Fibroblast of gingiva (primary cell): ENCODE measurements at regions not wholly inside any gene's neighbourhood (a gene's known extent, or its start where the extent isn't known, plus 50 kb on each side); places are given as distances from the start of the nearest gene placed in this dataset.

ENCODE experiments used
- DNase-seq: peaks from one replicate; pipeline ENCODE4 v3.0.0-alpha.2; 2011; ENCODE audit warnings: low read depth

DNA sequence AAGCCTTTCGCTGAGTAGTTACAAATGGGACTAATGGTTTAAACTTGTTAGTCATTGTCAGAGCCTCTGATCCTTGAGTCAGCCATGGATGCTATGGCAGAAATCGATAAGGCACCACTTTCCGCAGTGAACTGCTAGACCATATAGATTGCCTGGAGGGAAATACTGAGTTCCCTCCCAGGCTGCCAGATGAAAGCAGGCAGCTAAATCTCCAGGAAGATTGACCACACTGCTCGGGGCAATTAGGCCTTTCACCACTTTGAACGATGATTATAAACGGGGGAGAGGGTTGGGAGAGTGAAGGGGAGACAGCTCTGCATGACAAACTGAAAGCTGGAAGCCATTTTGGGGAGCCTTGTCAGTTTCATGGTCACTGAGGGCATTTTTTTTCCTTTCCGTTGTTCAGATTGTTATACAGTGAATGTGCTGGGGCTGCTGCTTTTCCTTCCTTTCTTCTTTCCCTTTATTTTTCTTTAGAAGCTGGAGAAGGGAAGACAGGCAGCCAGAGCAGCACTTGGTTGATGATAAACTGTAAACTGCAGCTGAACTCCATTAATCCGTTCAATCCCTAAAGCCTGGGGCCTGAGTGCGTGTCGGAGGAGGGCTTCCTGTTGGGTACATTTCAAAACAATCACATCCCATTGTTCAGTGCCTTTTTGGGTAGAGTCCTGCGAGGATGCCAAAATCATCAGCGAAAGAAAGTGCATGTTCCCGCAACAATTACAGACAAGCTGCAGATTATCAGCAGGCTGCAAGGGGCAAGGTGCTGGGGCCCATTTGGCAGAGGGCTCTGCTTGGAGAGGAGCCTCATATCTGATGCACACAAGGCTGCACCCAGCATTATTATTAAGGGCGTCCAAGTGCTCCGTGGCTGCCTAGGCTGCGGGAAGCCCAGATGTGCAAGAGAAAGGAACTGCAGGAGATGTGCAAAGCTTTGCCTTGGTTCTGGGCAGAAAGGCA lies 308.4 kb downstream of the PSAT1 start:
- DNase-seq, result peak; percentile 4

DNA sequence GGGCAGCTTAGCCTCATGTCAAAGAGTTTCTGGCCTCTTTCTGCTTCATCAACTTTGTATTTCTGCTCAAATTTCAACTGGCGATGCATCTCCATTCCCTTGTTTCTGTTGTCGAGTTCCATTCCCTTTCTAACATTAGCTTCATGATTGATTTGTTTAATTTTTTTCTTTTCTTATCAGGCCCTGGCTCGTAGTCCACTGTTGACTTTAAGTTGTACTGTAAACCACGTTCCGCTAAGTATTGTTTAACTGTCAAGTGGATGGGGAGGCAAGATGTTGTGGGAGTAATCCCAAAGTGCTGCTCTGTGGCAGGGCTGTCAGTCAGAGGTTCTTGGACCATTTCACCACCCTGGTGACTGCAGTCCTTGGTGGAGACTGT lies 309.1 kb downstream of the PSAT1 start:
- DNase-seq, result no peak

DNA sequence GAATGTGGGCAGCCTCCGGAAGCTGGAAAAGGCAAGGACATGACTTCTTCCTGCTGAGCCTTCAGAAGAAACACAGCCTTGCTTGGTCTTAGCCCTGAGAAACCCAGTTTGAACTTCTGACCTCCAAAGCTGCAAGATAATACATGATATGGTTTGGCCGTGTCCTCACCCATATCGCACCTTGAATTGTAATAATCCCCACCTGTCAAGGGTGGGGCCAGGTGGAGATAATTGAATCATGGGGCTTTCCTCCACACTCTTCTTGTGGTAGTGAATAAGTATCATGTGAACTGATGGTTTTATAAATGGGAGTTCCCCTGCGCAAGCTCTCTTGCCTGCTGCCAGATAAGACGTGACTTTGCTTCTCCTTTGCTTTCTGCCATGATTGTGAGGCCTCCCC lies 310.9 kb downstream of the PSAT1 start:
- no peak for DNase-seq

DNA sequence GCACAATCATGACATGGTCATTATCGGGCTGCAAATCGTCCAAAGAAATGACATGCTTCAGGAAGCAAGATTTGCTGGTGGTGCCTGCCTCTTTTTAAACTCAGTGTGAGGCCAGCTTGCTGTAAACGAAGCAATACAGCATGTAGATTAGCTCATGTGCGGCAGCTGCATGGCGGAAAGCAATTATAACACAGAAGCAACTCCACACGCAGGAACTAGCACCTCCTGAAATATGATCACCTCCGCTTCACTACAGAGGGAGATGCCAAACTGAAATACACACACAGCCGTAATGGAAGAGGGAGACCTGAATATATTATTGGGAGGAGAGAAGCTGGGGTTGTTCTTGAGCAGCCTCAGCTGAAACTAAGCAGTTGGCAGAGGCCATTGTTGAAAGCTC lies 312.5 kb downstream of the PSAT1 start:
- no peak for DNase-seq

GRCh38 chr9:78612091-78612490 lies 315.2 kb downstream of the PSAT1 start:
- peak; percentile 11 for DNase-seq

- DNase-seq, result no peak
Observed at GRCh38 chr9:78613006-78613405, 316.1 kb downstream of the PSAT1 start.

DNA sequence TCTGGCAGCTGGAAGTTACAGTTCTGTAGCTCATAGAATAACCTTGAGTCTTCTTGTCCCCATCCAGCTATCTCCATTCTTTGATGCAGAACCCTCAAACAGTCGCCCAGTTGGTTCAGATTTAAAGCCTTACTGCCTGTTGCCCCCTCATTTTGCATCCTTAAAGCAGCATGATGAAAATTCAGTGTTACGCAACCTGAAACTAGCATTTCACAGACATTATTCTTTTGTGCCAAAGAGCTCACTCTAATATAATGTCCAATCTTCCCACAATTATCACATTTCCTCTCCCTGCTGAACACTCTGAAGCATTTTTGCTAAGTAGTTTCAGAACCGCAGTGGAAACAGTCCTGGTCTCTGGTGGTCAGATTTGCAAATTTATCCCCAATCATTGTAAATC lies 318.0 kb downstream of the PSAT1 start:
- DNase-seq, result peak; percentile 36

DNA sequence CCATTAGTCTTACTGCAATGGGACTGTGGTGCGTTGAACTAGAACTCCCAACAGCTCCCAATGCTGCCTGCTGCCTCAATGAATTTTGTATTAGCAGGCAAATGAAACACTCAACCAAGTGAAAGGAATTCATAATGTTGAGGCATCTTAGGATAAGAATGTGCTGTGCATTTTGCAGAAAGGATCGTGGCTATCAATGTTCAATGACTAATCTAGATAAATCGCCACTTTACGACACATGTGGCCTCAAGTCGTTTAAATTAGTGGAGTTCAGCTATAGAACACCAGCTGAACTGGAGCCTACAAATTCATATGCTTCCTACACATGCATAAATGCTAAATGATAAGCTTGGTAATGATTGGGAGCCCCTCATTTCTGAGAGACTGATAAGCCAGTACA lies 318.4 kb downstream of the PSAT1 start:
- no peak for DNase-seq

DNA sequence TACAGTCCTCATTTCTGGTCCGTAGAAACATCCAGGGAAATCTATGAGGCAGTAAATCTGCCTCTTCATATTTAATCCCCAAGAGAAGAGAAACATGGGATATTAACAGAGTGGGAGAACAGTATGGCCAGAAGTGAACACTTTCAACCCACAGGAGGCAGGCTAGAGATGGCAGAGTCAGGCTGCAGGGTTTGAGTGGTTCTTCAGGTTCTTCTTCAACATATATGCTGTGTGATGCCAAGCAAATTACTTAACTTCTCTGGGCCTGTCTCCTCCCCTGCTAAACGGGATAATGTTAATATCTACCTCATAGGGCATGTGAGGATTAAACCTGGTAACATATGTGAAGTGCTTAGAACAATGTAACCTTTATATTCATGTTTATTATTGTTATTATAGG lies 321.8 kb downstream of the PSAT1 start:
- DNase-seq, result no peak

GRCh38 chr9:78620303-78620702 lies 323.4 kb downstream of the PSAT1 start:
- DNase-seq, result no peak

DNA sequence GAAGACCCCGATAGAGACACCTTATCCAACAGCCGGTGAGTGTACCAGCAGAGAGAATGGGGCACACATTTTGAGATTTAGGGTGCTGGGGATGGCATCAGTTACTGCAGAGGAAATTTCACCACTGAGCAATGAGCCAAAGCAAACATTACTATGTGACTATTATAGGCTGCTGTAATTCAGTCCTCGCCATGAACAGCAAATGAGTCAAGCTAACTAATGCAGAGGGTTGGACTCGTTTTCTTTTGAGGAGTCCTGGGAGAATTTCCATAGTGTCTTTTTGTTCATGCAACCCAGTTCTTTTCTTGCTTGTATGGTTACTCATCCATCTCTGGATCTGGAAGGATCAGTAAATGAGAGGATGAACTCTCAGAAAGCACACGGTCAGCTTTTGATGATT lies 323.8 kb downstream of the PSAT1 start:
- DNase-seq, result peak; percentile 74

GRCh38 chr9:78622126-78622525 lies 325.2 kb downstream of the PSAT1 start:
- DNase-seq, result no peak

DNA sequence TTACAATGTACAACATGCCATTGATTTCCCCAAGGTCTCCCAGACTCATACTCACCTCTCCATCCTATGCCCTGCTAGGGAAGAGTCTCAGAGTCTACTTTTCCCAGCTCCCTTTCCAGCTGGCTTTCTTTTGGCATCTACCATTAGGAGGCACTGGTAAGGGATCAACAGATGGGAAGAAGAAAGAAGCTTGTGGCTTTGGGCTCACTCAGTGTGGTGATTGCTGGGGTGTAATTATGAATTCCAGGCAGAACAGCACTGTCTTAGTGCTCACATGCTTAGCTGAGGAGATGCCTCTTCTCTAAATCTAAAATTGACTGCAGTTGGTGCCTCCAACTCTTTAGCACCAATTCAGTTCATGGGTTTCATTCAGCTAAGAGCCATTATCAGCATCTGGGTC lies 330.0 kb downstream of the PSAT1 start:
- no peak for DNase-seq

- DNase-seq, result no peak
Observed at GRCh38 chr9:78630966-78631365, 334.0 kb downstream of the PSAT1 start.

GRCh38 chr9:78640728-78641127 lies 343.8 kb downstream of the PSAT1 start:
- no peak for DNase-seq

DNA sequence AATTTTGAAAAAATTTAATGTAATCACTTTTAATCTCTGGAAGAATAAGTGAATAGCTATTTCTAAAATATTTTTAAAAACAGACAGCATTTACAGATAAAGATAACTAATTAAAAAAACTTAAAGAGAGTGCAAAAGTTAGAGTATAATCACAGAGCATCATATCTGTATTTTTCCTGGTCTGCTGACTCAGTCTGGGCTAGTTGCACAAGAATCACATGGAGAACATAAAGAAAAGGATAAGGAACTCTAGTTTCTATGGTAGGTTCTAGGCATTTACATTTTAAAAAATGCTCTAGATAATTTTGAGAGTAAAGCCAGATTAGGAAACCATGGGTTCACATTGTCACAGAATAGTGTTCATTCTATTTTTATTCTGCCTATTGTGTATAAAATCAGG lies 347.4 kb downstream of the PSAT1 start:
- no peak for DNase-seq

GRCh38 chr9:78654324-78654723 lies 357.4 kb downstream of the PSAT1 start:
- DNase-seq, result no peak

GRCh38 chr9:78663369-78663768 lies 366.4 kb downstream of the PSAT1 start:
- no peak for DNase-seq

GRCh38 chr9:78664370-78664769 lies 367.4 kb downstream of the PSAT1 start:
- no peak for DNase-seq

DNA sequence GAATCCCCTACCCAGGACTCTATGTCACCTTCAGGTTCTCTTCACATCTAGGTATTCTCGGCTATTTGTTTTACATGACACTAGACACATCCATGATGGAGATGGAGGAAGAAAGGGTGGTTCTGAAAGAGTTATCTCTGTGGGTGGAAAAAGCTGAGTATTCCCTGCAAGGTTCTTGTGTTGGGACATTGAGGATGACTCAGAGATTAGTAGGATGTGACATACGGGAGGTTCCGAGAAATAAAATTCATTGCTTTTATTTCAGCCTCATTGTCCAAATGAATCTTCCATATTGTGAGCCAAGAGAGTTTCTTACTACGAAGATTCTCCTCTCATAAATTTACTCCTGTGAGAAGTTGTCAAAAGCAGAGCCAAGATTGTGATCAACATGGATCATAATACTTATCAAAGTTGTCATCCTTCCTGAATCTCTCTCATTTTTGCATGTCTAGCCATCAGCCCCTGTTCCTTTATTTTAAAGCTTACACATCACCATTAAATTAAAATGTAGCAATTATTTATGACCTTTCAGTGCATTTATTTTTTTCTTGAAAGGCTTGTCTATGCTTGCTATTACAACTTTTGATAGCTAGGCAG lies 370.0 kb downstream of the PSAT1 start:
- DNase-seq, result no peak

DNA sequence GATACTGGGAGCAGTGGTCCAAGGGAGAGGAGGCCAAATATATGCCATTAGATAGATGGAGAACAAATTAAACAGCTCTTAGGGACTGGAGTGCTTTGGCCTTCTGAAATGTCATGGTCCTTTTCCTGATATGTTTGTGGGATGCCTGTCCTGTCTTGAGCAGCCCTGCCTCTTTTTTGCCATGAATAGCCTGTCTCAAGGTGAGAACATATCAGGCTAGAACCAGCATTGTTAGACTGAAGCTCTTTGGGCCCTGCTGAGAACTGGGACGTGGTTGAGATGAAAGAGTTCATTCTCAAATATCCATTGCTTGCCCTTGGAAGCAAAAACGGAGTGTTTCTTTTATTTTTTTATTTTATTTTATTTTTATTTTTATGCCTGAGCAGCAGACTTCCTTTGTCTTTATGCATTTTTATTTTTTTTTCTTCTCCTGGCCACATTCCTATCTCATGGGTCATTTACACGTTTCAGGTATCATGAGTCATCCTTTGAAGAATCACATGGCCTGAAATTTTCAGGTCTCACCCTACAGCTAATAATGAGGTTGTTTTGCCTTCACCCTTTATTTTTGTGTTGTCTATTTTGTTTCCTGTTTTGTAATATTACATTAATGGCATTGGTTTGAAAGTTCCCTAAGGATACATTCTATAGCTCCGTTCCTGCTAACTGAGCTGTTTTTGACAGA lies 371.4 kb downstream of the PSAT1 start:
- no peak for DNase-seq

GRCh38 chr9:78669591-78669990 lies 372.7 kb downstream of the PSAT1 start:
- no peak for DNase-seq

GRCh38 chr9:78671785-78672184 lies 374.9 kb downstream of the PSAT1 start:
- DNase-seq, result no peak
